Neural cell (in vitro differentiated cells): ENCODE measurements at regions not wholly inside any gene's neighbourhood (a gene's known extent, or its start where the extent isn't known, plus 50 kb on each side); places are given as distances from the start of the nearest gene placed in this dataset.

Source experiments
- H2AFZ ChIP-seq: fragments of 200-600, 300-800 bp; sonication (generic), shearing (Covaris generic); 2 replicates; pipeline ENCODE4 v1.6.0; 2014; ENCODE audit warnings: low read depth, mild to moderate bottlenecking, antibody characterized with exemption, low read length, moderate library complexity
- H3F3A ChIP-seq: fragments of 200-600 bp; shearing (Covaris generic); 2 replicates; pipeline ENCODE4 v1.6.1; 2016; ENCODE audit warnings: mild to moderate bottlenecking, moderate library complexity, mixed read lengths, antibody characterized with exemption, low read length; ENCODE audit not compliant: insufficient read depth, poor library complexity, severe bottlenecking
- H3K27ac ChIP-seq: fragments of 200-600, 300-800 bp; sonication (generic), shearing (Covaris generic); 2 replicates; pipeline ENCODE4 v1.5.1; 2014; ENCODE audit warnings: mild to moderate bottlenecking, low read length, moderate library complexity
- H3K27me3 ChIP-seq: fragments of 300-800, 200-600 bp; sonication (generic), shearing (Covaris generic); 2 replicates; pipeline ENCODE4 v1.6.0; 2014; ENCODE audit warnings: mild to moderate bottlenecking, low read depth, low read length, moderate library complexity; ENCODE audit not compliant: insufficient read depth
- H3K36me3 ChIP-seq: fragments of 300-800, 200-600 bp; sonication (generic), shearing (Covaris generic); 2 replicates; pipeline ENCODE4 v1.5.1; 2014; ENCODE audit warnings: mild to moderate bottlenecking, antibody characterized with exemption, low read length, moderate library complexity; ENCODE audit not compliant: insufficient read depth
- H3K4me2 ChIP-seq: fragments of 300-800, 200-600 bp; sonication (generic), shearing (Covaris generic); 2 replicates; pipeline ENCODE4 v1.6.0; 2014; ENCODE audit warnings: mild to moderate bottlenecking, low read length
- H3K4me3 ChIP-seq: fragments of 300-800, 200-600 bp; sonication (generic), shearing (Covaris generic); 2 replicates; pipeline ENCODE4 v1.5.1; 2014; ENCODE audit warnings: mild to moderate bottlenecking, low read length, moderate library complexity
- H3K79me2 ChIP-seq: fragments of 200-600 bp; shearing (Covaris generic); replicated peaks from 2 replicates; pipeline ENCODE4 v1.6.0; 2014; ENCODE audit warnings: mild to moderate bottlenecking, low read length, moderate library complexity; ENCODE audit not compliant: insufficient read depth
- H3K9ac ChIP-seq: fragments of 300-800, 200-600 bp; sonication (generic), shearing (Covaris generic); 2 replicates; pipeline ENCODE4 v1.6.1; 2016; ENCODE audit warnings: mild to moderate bottlenecking, low read length, mixed read lengths
- H3K9me2 ChIP-seq: fragments of 200-600 bp; shearing (Covaris generic); 2 replicates; pipeline ENCODE4 v1.6.1; 2016; ENCODE audit warnings: mild to moderate bottlenecking, low read length, mixed read lengths; ENCODE audit not compliant: insufficient read depth
- H3K9me3 ChIP-seq: fragments of 200-600, 300-800 bp; sonication (generic), shearing (Covaris generic); 2 replicates; pipeline ENCODE4 v1.6.1; 2016; ENCODE audit warnings: mild to moderate bottlenecking, mixed run types, low read length, moderate library complexity, mixed read lengths
- H4K20me1 ChIP-seq: fragments of 200-600 bp; shearing (Covaris generic); 2 replicates; pipeline ENCODE4 v1.6.1; 2016; ENCODE audit warnings: mild to moderate bottlenecking, mixed run types; ENCODE audit not compliant: insufficient read depth
- CTCF ChIP-seq: fragments of 450-650 bp; IDR thresholded peaks from 2 replicates; pipeline ENCODE4 v1.5.1; 2014; ENCODE audit warnings: antibody characterized with exemption, mild to moderate bottlenecking, moderate library complexity; ENCODE audit not compliant: poor library complexity, severe bottlenecking
- EP300 ChIP-seq: fragments of 450-650 bp; conservative IDR thresholded peaks from 2 replicates; pipeline ENCODE4 v1.6.1; 2014; ENCODE audit warnings: antibody characterized with exemption, mild to moderate bottlenecking, moderate library complexity; ENCODE audit not compliant: poor library complexity, severe bottlenecking
- EZH2 ChIP-seq: fragments of 200-600, 300-800 bp; shearing (Covaris generic), sonication (generic); IDR thresholded peaks from 2 replicates; pipeline ENCODE4 v1.6.1; 2014; ENCODE audit warnings: antibody characterized with exemption, low read length, borderline replicate concordance, mild to moderate bottlenecking; ENCODE audit not compliant: insufficient read depth, poor library complexity, severe bottlenecking
- MXI1 ChIP-seq: fragments of 450-650 bp; conservative IDR thresholded peaks from 2 replicates; pipeline ENCODE4 v1.6.1; 2014; ENCODE audit warnings: antibody characterized with exemption, mild to moderate bottlenecking; ENCODE audit not compliant: poor library complexity, severe bottlenecking
- POLR2AphosphoS5 ChIP-seq: IDR thresholded peaks from 2 replicates; pipeline ENCODE4 v1.6.1; 2012
- RAD21 ChIP-seq: fragments of 450-650 bp; conservative IDR thresholded peaks from 2 replicates; pipeline ENCODE4 v1.6.1; 2014; ENCODE audit warnings: antibody characterized with exemption, mild to moderate bottlenecking, moderate library complexity
- REST ChIP-seq: IDR thresholded peaks from 2 replicates; pipeline ENCODE4 v1.6.1; 2012; ENCODE audit warnings: borderline replicate concordance
- SMC3 ChIP-seq: fragments of 450-650 bp; conservative IDR thresholded peaks from 2 replicates; pipeline ENCODE4 v1.6.1; 2014; ENCODE audit warnings: antibody characterized with exemption, mild to moderate bottlenecking, moderate library complexity; ENCODE audit not compliant: poor library complexity
- TAF1 ChIP-seq: IDR thresholded peaks from 2 replicates; pipeline ENCODE4 v1.6.1; 2012; ENCODE audit warnings: low read depth

- H3F3A ChIP-seq: no peaks in the 10 kb centered on the region
- H3K27ac ChIP-seq: no peak overlapping the region
- H3K4me2 ChIP-seq: no peak overlapping the region
- TF ChIP-seq MXI1: no peak
- no peak for TF ChIP-seq RAD21
- TF ChIP-seq SMC3: no peak
- no peak for TF ChIP-seq POLR2AphosphoS5
- no peak for TF ChIP-seq TAF1
- TF ChIP-seq REST: no peak
- TF ChIP-seq EP300: no peak
- TF ChIP-seq CTCF: no peak
- no peak for TF ChIP-seq EZH2
- H3K4me3 ChIP-seq: no peak overlapping the region
- no peaks in the 10 kb centered on the region for H3K9me3 ChIP-seq
- H3K9me2 ChIP-seq: no peaks in the 10 kb centered on the region
- no peaks in the 10 kb centered on the region for H3K36me3 ChIP-seq
- H3K79me2 ChIP-seq: no peaks in the 10 kb centered on the region
- H4K20me1 ChIP-seq: no peaks in the 10 kb centered on the region
- H3K9ac ChIP-seq: no peak overlapping the region
- H2AFZ ChIP-seq: no peak overlapping the region
- no peaks in the 10 kb centered on the region for H3K27me3 ChIP-seq
These were observed 800.9 kb downstream of the NLGN4Y start for GRCh38 chrY:15325201-15325600.

GRCh38 chrY:15326673-15327072, 802.3 kb downstream of the NLGN4Y start:
- Histone ChIP-seq H4K20me1 (no peaks in the 10 kb centered on the region), H3K36me3 (no peaks in the 10 kb centered on the region), H3K79me2 (no peaks in the 10 kb centered on the region), H3F3A (no peaks in the 10 kb centered on the region), H3K9me2 (no peaks in the 10 kb centered on the region), H3K27me3 (no peaks in the 10 kb centered on the region), H3K4me2 (no peak overlapping the region), H3K9ac (no peak overlapping the region), H3K9me3 (no peaks in the 10 kb centered on the region), H3K4me3 (no peak overlapping the region), H2AFZ (no peak overlapping the region), H3K27ac (no peak overlapping the region)
- TF ChIP-seq SMC3: no peak
- TF ChIP-seq POLR2AphosphoS5: no peak
- no peak for TF ChIP-seq EZH2
- no peak for TF ChIP-seq CTCF
- TF ChIP-seq MXI1: no peak
- no peak for TF ChIP-seq REST
- no peak for TF ChIP-seq TAF1
- no peak for TF ChIP-seq EP300
- TF ChIP-seq RAD21: no peak
